ENCODE measurements at regions not wholly inside any gene's neighbourhood (a gene's known extent, or its start where the extent isn't known, plus 50 kb on each side); places are given as distances from the start of the nearest gene placed in this dataset.
"Not testable (repeated sequence)": the region's sequence is repeated elsewhere in the genome, so short reads cannot be mapped to it uniquely, and the experiment has no call there.

GRCh38 chr10:33869028-33869427 is 534.6 kb upstream of the NRP1 start:
- DNase-seq, result no peak
- intact Hi-C loops (cut with DNase I), result no loop called here

- DNase-seq; intact Hi-C loops (cut with DNase I): not testable (repeated sequence)
Measured at GRCh38 chr10:33867199-33867789, 532.8 kb upstream of the NRP1 start.

- no peak for DNase-seq
- intact Hi-C loops (cut with DNase I), result no loop called here
Measured at GRCh38 chr10:33863352-33863751, 528.9 kb upstream of the NRP1 start.

GRCh38 chr10:33862536-33863105 is 528.2 kb upstream of the NRP1 start:
- no peak for DNase-seq

GRCh38 chr10:33861833-33862232 is 527.4 kb upstream of the NRP1 start:
- intact Hi-C loops (cut with DNase I), result no loop called here
- DNase-seq, result no peak

More at GRCh38 chr10:33862536-33863105, 528.2 kb upstream of the NRP1 start:
- intact Hi-C loops (cut with DNase I), result no loop called here

GRCh38 chr10:33861016-33861704 is 526.7 kb upstream of the NRP1 start:
- no peak for DNase-seq
- intact Hi-C loops (cut with DNase I), result no loop called here

GRCh38 chr10:33860552-33860951 is 526.1 kb upstream of the NRP1 start:
- intact Hi-C loops (cut with DNase I), result no loop called here
- DNase-seq, result no peak

- intact Hi-C loops (cut with DNase I), result no loop called here
Measured at GRCh38 chr10:33859319-33860022, 525.0 kb upstream of the NRP1 start.

GRCh38 chr10:33858326-33858725 is 523.9 kb upstream of the NRP1 start:
- DNase-seq, result no peak

More at GRCh38 chr10:33859319-33860022, 525.0 kb upstream of the NRP1 start:
- DNase-seq, result no peak

GRCh38 chr10:33853221-33853620 is 518.8 kb upstream of the NRP1 start:
- DNase-seq; intact Hi-C loops (cut with DNase I): not testable (repeated sequence)

More at GRCh38 chr10:33858326-33858725, 523.9 kb upstream of the NRP1 start:
- intact Hi-C loops (cut with DNase I), result no loop called here

GRCh38 chr10:33843379-33843778 is 508.9 kb upstream of the NRP1 start:
- intact Hi-C loops (cut with DNase I), result no loop called here
- no peak for DNase-seq

- no peak for DNase-seq
- intact Hi-C loops (cut with DNase I), result no loop called here
Measured at GRCh38 chr10:33841678-33842077, 507.2 kb upstream of the NRP1 start.

GRCh38 chr10:33838731-33839130 is 504.3 kb upstream of the NRP1 start:
- intact Hi-C loops (cut with DNase I), result no loop called here
- DNase-seq, result no peak

GRCh38 chr10:33837736-33838135 is 503.3 kb upstream of the NRP1 start:
- no peak for DNase-seq
- intact Hi-C loops (cut with DNase I), result no loop called here

- no peak for DNase-seq
- intact Hi-C loops (cut with DNase I), result no loop called here
Measured at GRCh38 chr10:33835556-33835955, 501.1 kb upstream of the NRP1 start.

GRCh38 chr10:33833566-33833965 is 499.1 kb upstream of the NRP1 start:
- intact Hi-C loops (cut with DNase I), result no loop called here
- DNase-seq, result no peak

- intact Hi-C loops (cut with DNase I), result no loop called here
- no peak for DNase-seq
Measured at GRCh38 chr10:33832124-33832787, 497.8 kb upstream of the NRP1 start.

GRCh38 chr10:33831591-33831990 is 497.1 kb upstream of the NRP1 start:
- DNase-seq, result no peak
- intact Hi-C loops (cut with DNase I), result no loop called here

GRCh38 chr10:33829899-33830298 is 495.4 kb upstream of the NRP1 start:
- intact Hi-C loops (cut with DNase I); DNase-seq: not testable (repeated sequence)

- no peak for DNase-seq
- intact Hi-C loops (cut with DNase I), result no loop called here
Measured at GRCh38 chr10:33828592-33828991, 494.1 kb upstream of the NRP1 start.

- DNase-seq, result no peak
- intact Hi-C loops (cut with DNase I), result no loop called here
Measured at GRCh38 chr10:33826186-33826585, 491.7 kb upstream of the NRP1 start.
